Prostate gland (tissue), 2 donors: ENCODE measurements at regions not wholly inside any gene's neighbourhood (a gene's known extent, or its start where the extent isn't known, plus 50 kb on each side); places are given as distances from the start of the nearest gene placed in this dataset.
A peak's percentile ranks its signal among the peaks of the same experiment; 100 is the strongest.

Source experiments
- DNase-seq: peaks from one replicate; pipeline ENCODE4 v3.0.0-alpha.2; 2019; ENCODE audit warnings: low spot score
- H3K27ac ChIP-seq, 2 donors: fragments of 200-600 bp; sonication (generic); 2 replicates each; pipeline ENCODE4 v1.5.1; 2017 to 2019
- H3K27me3 ChIP-seq: fragments of 200-600 bp; sonication (generic); replicated peaks from 2 replicates; pipeline ENCODE4 v1.5.1; 2019; ENCODE audit not compliant: insufficient read depth
- H3K36me3 ChIP-seq, 2 donors: fragments of 200-600 bp; sonication (generic); 1 replicate in 1 of 2; 2 replicates in 1 of 2; pipeline versions ENCODE4 v1.5.1 to v1.8.1; 2017 to 2019
- H3K4me1 ChIP-seq: fragments of 200-600 bp; sonication (generic); replicated peaks from 2 replicates; pipeline ENCODE4 v1.5.1; 2019
- H3K4me3 ChIP-seq, 2 donors: fragments of 200-600 bp; sonication (generic); 2 replicates each; pipeline ENCODE4 v1.5.1; 2017 to 2019
- H3K9me3 ChIP-seq: fragments of 200-600 bp; sonication (generic); 2 replicates; pipeline ENCODE4 v1.5.1; 2017
- CTCF ChIP-seq, 4 experiments: fragments of 200-600 bp in 2 of 4; fragments of 450-650 bp in 2 of 4; sonication (generic) in 2 of 4; IDR thresholded peaks; 1 replicate in 3 of 4; 2 replicates in 1 of 4; pipeline ENCODE4 v1.5.1; 2016 to 2019; ENCODE audit warnings: antibody characterized with exemption in 4 of 4, mild to moderate bottlenecking in 2 of 4, moderate library complexity in 2 of 4
- POLR2A ChIP-seq: fragments of 450-650 bp; IDR thresholded peaks from one replicate; pipeline ENCODE4 v1.6.1; 2016; ENCODE audit warnings: antibody characterized with exemption, mild to moderate bottlenecking
- POLR2AphosphoS5 ChIP-seq: sonication (generic); formaldehyde crosslinking; IDR thresholded peaks from one replicate; pipeline ENCODE4 v1.6.1; 2017; ENCODE audit warnings: antibody characterized with exemption
- WGBS: methylation state at CpG from one replicate; pipeline ENCODE4 v1.1.5; 2018; 5-methylcytosine and 5-hydroxymethylcytosine counted together
- intact Hi-C: fragments of 100-400 bp; cut with DNase I; formaldehyde crosslinking; loops from one replicate; pipeline ENCODE4 v1.14.2; 2022

DNA sequence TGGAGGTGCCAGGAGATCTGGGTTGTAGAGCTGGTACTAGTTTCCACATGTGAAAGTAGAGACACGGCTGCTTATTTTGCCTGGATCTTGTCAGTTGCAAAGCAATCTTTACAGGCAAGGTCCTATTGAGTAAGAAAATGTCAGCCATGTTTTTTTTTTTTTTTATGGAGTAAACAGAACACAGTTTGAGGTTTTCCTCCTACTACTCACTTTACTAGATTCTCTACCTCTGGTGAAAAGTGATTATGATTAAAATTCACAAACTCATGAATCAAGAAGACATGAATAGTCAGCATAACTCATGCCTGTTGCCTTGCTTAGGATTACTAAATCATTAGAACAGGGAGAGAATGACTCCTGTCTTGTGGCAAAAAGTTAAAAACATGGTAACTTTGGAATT, 70.1 kb upstream of the PNPT1 start:
- TF ChIP-seq POLR2AphosphoS5 (no peak), POLR2A (no peak), CTCF (IDR thresholded peaks at IDR 0.05) (no peak)
- H3K27me3 ChIP-seq, result no peaks in the 10 kb centered on the region
- H3K4me3 ChIP-seq, result no peak overlapping the region
- DNase-seq, result no peak
- no peaks in the 10 kb centered on the region for H3K4me1 ChIP-seq
- intact Hi-C loops, result loop anchor here (10.0 kb wide), 1 partner anchor 241 kb away; no protein-coding TSS in a partner anchor
- no peak overlapping the region for H3K27ac ChIP-seq
- H3K36me3 ChIP-seq, result no peaks in the 10 kb centered on the region
- WGBS, result 81% methylated on average over 1 of the region's 1 CpG
- no peaks in the 10 kb centered on the region for H3K9me3 ChIP-seq

GRCh38 chr2:55761526-55761925, 67.9 kb upstream of the PNPT1 start:
- H3K4me3 ChIP-seq, result no peak overlapping the region
- H3K27ac ChIP-seq, result peak overlapping the region in 1 of 2 donors; percentile 1
- peak; percentile 28 for DNase-seq
- H3K4me1 ChIP-seq, result no peaks in the 10 kb centered on the region
- H3K9me3 ChIP-seq, result no peaks in the 10 kb centered on the region
- 23% methylated on average over 2 of the region's 2 CpGs for WGBS
- intact Hi-C loops, result loop anchor here (10.0 kb wide), 1 partner anchor 243 kb away; no protein-coding TSS in a partner anchor
- H3K36me3 ChIP-seq, result no peaks in the 10 kb centered on the region
- TF ChIP-seq CTCF (IDR thresholded peaks at IDR 0.05) (no peak), POLR2A (no peak), POLR2AphosphoS5 (peak; percentile 47)
- no peaks in the 10 kb centered on the region for H3K27me3 ChIP-seq

GRCh38 chr2:55761024-55761423, 67.4 kb upstream of the PNPT1 start:
- peak overlapping the region in 1 of 2 donors; percentile 1 for H3K27ac ChIP-seq
- no peaks in the 10 kb centered on the region for H3K9me3 ChIP-seq
- H3K27me3 ChIP-seq, result no peaks in the 10 kb centered on the region
- H3K4me1 ChIP-seq, result no peaks in the 10 kb centered on the region
- H3K36me3 ChIP-seq, result no peaks in the 10 kb centered on the region
- intact Hi-C loops, result loop anchor here (10.0 kb wide), 1 partner anchor 244 kb away; no protein-coding TSS in a partner anchor
- H3K4me3 ChIP-seq, result no peak overlapping the region
- no peak for DNase-seq
- no peak for TF ChIP-seq POLR2AphosphoS5
- no peak for TF ChIP-seq CTCF (IDR thresholded peaks at IDR 0.05)
- no peak for TF ChIP-seq POLR2A

- DNase-seq, result no peak
- H3K36me3 ChIP-seq, result no peaks in the 10 kb centered on the region
- no peak overlapping the region for H3K4me3 ChIP-seq
- H3K27ac ChIP-seq, result no peak overlapping the region
- TF ChIP-seq POLR2A, result no peak
- TF ChIP-seq POLR2AphosphoS5, result no peak
- TF ChIP-seq CTCF (IDR thresholded peaks at IDR 0.05), result no peak
- H3K9me3 ChIP-seq, result no peaks in the 10 kb centered on the region
- 93% methylated on average over 2 of the region's 2 CpGs for WGBS
- no peaks in the 10 kb centered on the region for H3K27me3 ChIP-seq
- intact Hi-C loops, result loop anchor here (10.0 kb wide), 1 partner anchor 245 kb away; no protein-coding TSS in a partner anchor
- H3K4me1 ChIP-seq, result no peaks in the 10 kb centered on the region
These were observed 66.5 kb upstream of the PNPT1 start for GRCh38 chr2:55760125-55760524.

GRCh38 chr2:55759271-55759921, 65.8 kb upstream of the PNPT1 start:
- intact Hi-C loops, result no loop called here
- DNase-seq, result no peak
- 64% methylated on average over 5 of the region's 5 CpGs for WGBS
- Histone ChIP-seq H3K4me1 (no peaks in the 10 kb centered on the region), H3K36me3 (no peaks in the 10 kb centered on the region), H3K9me3 (no peaks in the 10 kb centered on the region), H3K4me3 (no peak overlapping the region), H3K27me3 (no peaks in the 10 kb centered on the region), H3K27ac (no peak overlapping the region)
- TF ChIP-seq CTCF (IDR thresholded peaks at IDR 0.05) (no peak), POLR2A (no peak), POLR2AphosphoS5 (no peak)
